ENCODE measurements at regions not wholly inside any gene's neighbourhood (a gene's known extent, or its start where the extent isn't known, plus 50 kb on each side); places are given as distances from the start of the nearest gene placed in this dataset.

DNA sequence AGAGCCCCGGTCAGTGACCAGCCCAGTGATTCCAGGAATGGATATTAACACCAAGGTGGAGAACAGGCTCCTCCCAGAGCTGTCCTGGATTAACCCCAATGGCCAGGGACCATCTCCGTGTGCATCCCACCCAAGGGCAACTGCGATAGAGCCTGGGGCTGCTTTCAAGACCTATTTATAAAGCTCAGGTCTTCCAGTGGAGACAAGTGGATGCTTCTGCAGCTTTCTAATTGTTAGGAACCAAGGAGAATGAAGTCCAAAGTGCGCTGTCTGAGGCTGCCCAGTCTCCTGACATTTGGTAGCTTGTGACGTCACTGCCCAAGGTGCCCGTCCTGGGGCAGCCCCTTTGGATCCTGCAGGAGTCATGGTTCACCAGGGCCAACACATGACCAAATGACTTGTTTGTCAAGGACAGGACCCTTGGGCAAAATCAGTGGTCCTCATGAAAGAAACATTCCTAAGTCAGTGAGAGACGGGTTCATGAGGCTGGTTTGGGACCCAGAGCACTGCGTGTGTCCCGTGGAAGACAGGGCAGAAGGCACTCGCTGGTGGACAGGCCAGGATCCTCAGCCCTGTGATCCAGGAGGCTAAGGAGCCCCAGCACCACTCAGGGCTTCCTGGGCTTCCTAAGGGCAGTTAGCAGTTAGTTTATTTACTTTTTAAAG is 174.9 kb downstream of the ANKRD60 start:
- TF ChIP-seq, protein P1, sequence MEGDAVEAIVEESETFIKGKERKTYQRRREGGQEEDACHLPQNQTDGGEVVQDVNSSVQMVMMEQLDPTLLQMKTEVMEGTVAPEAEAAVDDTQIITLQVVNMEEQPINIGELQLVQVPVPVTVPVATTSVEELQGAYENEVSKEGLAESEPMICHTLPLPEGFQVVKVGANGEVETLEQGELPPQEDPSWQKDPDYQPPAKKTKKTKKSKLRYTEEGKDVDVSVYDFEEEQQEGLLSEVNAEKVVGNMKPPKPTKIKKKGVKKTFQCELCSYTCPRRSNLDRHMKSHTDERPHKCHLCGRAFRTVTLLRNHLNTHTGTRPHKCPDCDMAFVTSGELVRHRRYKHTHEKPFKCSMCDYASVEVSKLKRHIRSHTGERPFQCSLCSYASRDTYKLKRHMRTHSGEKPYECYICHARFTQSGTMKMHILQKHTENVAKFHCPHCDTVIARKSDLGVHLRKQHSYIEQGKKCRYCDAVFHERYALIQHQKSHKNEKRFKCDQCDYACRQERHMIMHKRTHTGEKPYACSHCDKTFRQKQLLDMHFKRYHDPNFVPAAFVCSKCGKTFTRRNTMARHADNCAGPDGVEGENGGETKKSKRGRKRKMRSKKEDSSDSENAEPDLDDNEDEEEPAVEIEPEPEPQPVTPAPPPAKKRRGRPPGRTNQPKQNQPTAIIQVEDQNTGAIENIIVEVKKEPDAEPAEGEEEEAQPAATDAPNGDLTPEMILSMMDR (conservative IDR thresholded peaks at IDR 0.05; ENCODE audit: low read length) = no peak
- TF ChIP-seq EZH2phosphoT487 (IDR thresholded peaks at IDR 0.05; ENCODE audit: borderline replicate concordance, low read depth, low read length) = no peak

Data from OCI-LY7 (cell line).